AG20443 (cell line): ENCODE measurements at regions not wholly inside any gene's neighbourhood (a gene's known extent, or its start where the extent isn't known, plus 50 kb on each side); places are given as distances from the start of the nearest gene placed in this dataset.
"Not testable (repeated sequence)": the region's sequence is repeated elsewhere in the genome, so short reads cannot be mapped to it uniquely, and the experiment has no call there.

Experiments used
- DNase-seq: peaks from one replicate; pipeline ENCODE4 v3.0.0; 2012; ENCODE audit warnings: low spot score, mixed read lengths

- DNase-seq, result no peak
Measured at GRCh38 chr3:166522017-166522416, 684.8 kb upstream of the BCHE start.

- no peak for DNase-seq
Measured at GRCh38 chr3:166519443-166519842, 682.2 kb upstream of the BCHE start.

GRCh38 chr3:166518040-166518439, 680.8 kb upstream of the BCHE start:
- DNase-seq, result no peak

- DNase-seq, result no peak
Measured at GRCh38 chr3:166510382-166510781, 673.2 kb upstream of the BCHE start.

GRCh38 chr3:166500420-166500819, 663.2 kb upstream of the BCHE start:
- DNase-seq, result not testable (repeated sequence)

GRCh38 chr3:166499636-166500035, 662.4 kb upstream of the BCHE start:
- no peak for DNase-seq

- DNase-seq, result no peak
Measured at GRCh38 chr3:166498446-166498845, 661.2 kb upstream of the BCHE start.

GRCh38 chr3:166489826-166490225, 652.6 kb upstream of the BCHE start:
- DNase-seq, result no peak

GRCh38 chr3:166488977-166489672, 651.9 kb upstream of the BCHE start:
- DNase-seq, result no peak

GRCh38 chr3:166484470-166484869, 647.2 kb upstream of the BCHE start:
- DNase-seq, result no peak

- DNase-seq, result no peak
Measured at GRCh38 chr3:166481340-166481739, 644.1 kb upstream of the BCHE start.

- DNase-seq, result no peak
Measured at GRCh38 chr3:166478356-166478755, 641.1 kb upstream of the BCHE start.

- DNase-seq, result no peak
Measured at GRCh38 chr3:166473501-166473900, 636.3 kb upstream of the BCHE start.

- DNase-seq, result no peak
Measured at GRCh38 chr3:166472015-166472414, 634.8 kb upstream of the BCHE start.

GRCh38 chr3:166471074-166471767, 634.0 kb upstream of the BCHE start:
- DNase-seq, result no peak

GRCh38 chr3:166462891-166463470, 625.8 kb upstream of the BCHE start:
- DNase-seq, result no peak

GRCh38 chr3:166461626-166462025, 624.4 kb upstream of the BCHE start:
- no peak for DNase-seq

- no peak for DNase-seq
Measured at GRCh38 chr3:166457382-166457781, 620.2 kb upstream of the BCHE start.

GRCh38 chr3:166456286-166456685, 619.1 kb upstream of the BCHE start:
- no peak for DNase-seq

- no peak for DNase-seq
Measured at GRCh38 chr3:166455744-166456143, 618.5 kb upstream of the BCHE start.

GRCh38 chr3:166453478-166453877, 616.3 kb upstream of the BCHE start:
- no peak for DNase-seq

- no peak for DNase-seq
Measured at GRCh38 chr3:166451997-166452396, 614.8 kb upstream of the BCHE start.

GRCh38 chr3:166447513-166447912, 610.3 kb upstream of the BCHE start:
- DNase-seq, result no peak
